Stimulated activated naive CD4-positive, alpha-beta T cell treated with Interleukin-2 at 50 U/mL for 16 hours (primary cell): ENCODE measurements at regions not wholly inside any gene's neighbourhood (a gene's known extent, or its start where the extent isn't known, plus 50 kb on each side); places are given as distances from the start of the nearest gene placed in this dataset.
"Not testable (repeated sequence)": the region's sequence is repeated elsewhere in the genome, so short reads cannot be mapped to it uniquely, and the experiment has no call there.

Experiments used
- DNase-seq: peaks from one replicate; lab custom pipeline; 2025; lab: John Stamatoyannopoulos, UW

GRCh38 chr16:65767125-65767524 lies 599.4 kb upstream of the CDH5 start:
- no peak for DNase-seq

GRCh38 chr16:65763640-65764305 lies 602.7 kb upstream of the CDH5 start:
- DNase-seq, result no peak

GRCh38 chr16:65760874-65761273 lies 605.6 kb upstream of the CDH5 start:
- no peak for DNase-seq

- DNase-seq, result no peak
Measured at GRCh38 chr16:65758620-65759019, 607.9 kb upstream of the CDH5 start.

- DNase-seq, result no peak
Measured at GRCh38 chr16:65757064-65757463, 609.4 kb upstream of the CDH5 start.

GRCh38 chr16:65756163-65756562 lies 610.3 kb upstream of the CDH5 start:
- no peak for DNase-seq

- no peak for DNase-seq
Measured at GRCh38 chr16:65754820-65755691, 611.4 kb upstream of the CDH5 start.

- DNase-seq, result no peak
Measured at GRCh38 chr16:65752522-65752844, 614.0 kb upstream of the CDH5 start.

- DNase-seq, result no peak
Measured at GRCh38 chr16:65751622-65752521, 614.6 kb upstream of the CDH5 start.

- DNase-seq, result no peak
Measured at GRCh38 chr16:65749506-65749905, 617.0 kb upstream of the CDH5 start.

- DNase-seq, result no peak
Measured at GRCh38 chr16:65746941-65747340, 619.5 kb upstream of the CDH5 start.

- DNase-seq, result no peak
Measured at GRCh38 chr16:65745201-65745708, 621.2 kb upstream of the CDH5 start.

GRCh38 chr16:65744401-65744800 lies 622.1 kb upstream of the CDH5 start:
- no peak for DNase-seq

GRCh38 chr16:65743558-65743957 lies 621.7 kb upstream of the CDH11 start:
- no peak for DNase-seq

- no peak for DNase-seq
Measured at GRCh38 chr16:65740711-65741110, 618.8 kb upstream of the CDH11 start.

GRCh38 chr16:65739518-65739917 lies 617.7 kb upstream of the CDH11 start:
- DNase-seq, result no peak

GRCh38 chr16:65737831-65738230 lies 616.0 kb upstream of the CDH11 start:
- no peak for DNase-seq

GRCh38 chr16:65735615-65736014 lies 613.8 kb upstream of the CDH11 start:
- not testable (repeated sequence) for DNase-seq

GRCh38 chr16:65733721-65734120 lies 611.9 kb upstream of the CDH11 start:
- no peak for DNase-seq

GRCh38 chr16:65731833-65732232 lies 610.0 kb upstream of the CDH11 start:
- DNase-seq, result no peak

- DNase-seq, result no peak
Measured at GRCh38 chr16:65728652-65729051, 606.8 kb upstream of the CDH11 start.

- no peak for DNase-seq
Measured at GRCh38 chr16:65728167-65728566, 606.3 kb upstream of the CDH11 start.
